HG02885 (cell line): ENCODE measurements at regions not wholly inside any gene's neighbourhood (a gene's known extent, or its start where the extent isn't known, plus 50 kb on each side); places are given as distances from the start of the nearest gene placed in this dataset.
"Not testable (repeated sequence)": the region's sequence is repeated elsewhere in the genome, so short reads cannot be mapped to it uniquely, and the experiment has no call there.

ENCODE experiments used
- ATAC-seq: cut with Tn5 transposase; IDR thresholded peaks from one replicate; pipeline ENCODE4 v1.9.1; 2021; ENCODE audit warnings: mild to moderate bottlenecking; ENCODE audit not compliant: unreplicated experiment, poor library complexity

GRCh38 chr15:56812961-56813360 is 79.7 kb upstream of the ZNF280D start:
- ATAC-seq: no peak

GRCh38 chr15:56812221-56812620 is 78.9 kb upstream of the ZNF280D start:
- ATAC-seq: no peak

GRCh38 chr15:56811586-56811985 is 78.3 kb upstream of the ZNF280D start:
- ATAC-seq: no peak

- no peak for ATAC-seq
Observed at GRCh38 chr15:56808160-56808559, 74.9 kb upstream of the ZNF280D start.

- ATAC-seq: no peak
Observed at GRCh38 chr15:56806148-56806536, 72.8 kb upstream of the ZNF280D start.

GRCh38 chr15:56805466-56806147 is 72.3 kb upstream of the ZNF280D start:
- peak; percentile 68 for ATAC-seq

- no peak for ATAC-seq
Observed at GRCh38 chr15:56804938-56805337, 71.6 kb upstream of the ZNF280D start.

GRCh38 chr15:56804279-56804678 is 71.0 kb upstream of the ZNF280D start:
- peak; percentile 73 for ATAC-seq

GRCh38 chr15:56802161-56802560 is 68.9 kb upstream of the ZNF280D start:
- no peak for ATAC-seq

GRCh38 chr15:56798639-56799038 is 65.3 kb upstream of the ZNF280D start:
- peak; percentile 66 for ATAC-seq

GRCh38 chr15:56797720-56798275 is 64.5 kb upstream of the ZNF280D start:
- no peak for ATAC-seq

GRCh38 chr15:56795502-56795901 is 62.2 kb upstream of the ZNF280D start:
- no peak for ATAC-seq

GRCh38 chr15:56794553-56795329 is 61.4 kb upstream of the ZNF280D start:
- ATAC-seq: no peak

- ATAC-seq: no peak
Observed at GRCh38 chr15:56794165-56794552, 60.9 kb upstream of the ZNF280D start.

GRCh38 chr15:56792211-56792610 is 58.9 kb upstream of the ZNF280D start:
- ATAC-seq: no peak

- not testable (repeated sequence) for ATAC-seq
Observed at GRCh38 chr15:56791521-56791920, 58.2 kb upstream of the ZNF280D start.

- no peak for ATAC-seq
Observed at GRCh38 chr15:56788359-56788758, 55.0 kb upstream of the ZNF280D start.

GRCh38 chr15:56786966-56787365 is 53.7 kb upstream of the ZNF280D start:
- ATAC-seq: peak; percentile 63

GRCh38 chr15:56783857-56784661 is 50.8 kb upstream of the ZNF280D start:
- no peak for ATAC-seq

- no peak for ATAC-seq
Observed at GRCh38 chr15:56783156-56783856, 50.0 kb upstream of the ZNF280D start.
